ENCODE measurements at regions not wholly inside any gene's neighbourhood (a gene's known extent, or its start where the extent isn't known, plus 50 kb on each side); places are given as distances from the start of the nearest gene placed in this dataset.
A peak's percentile ranks its signal among the peaks of the same experiment; 100 is the strongest.
"Not testable (repeated sequence)": the region's sequence is repeated elsewhere in the genome, so short reads cannot be mapped to it uniquely, and the experiment has no call there.

- no peak for DNase-seq
These were observed 94.2 kb upstream of the TEX13D start for GRCh38 chrX:124238268-124238667.

- DNase-seq, result no peak
These were observed 93.1 kb upstream of the TEX13D start for GRCh38 chrX:124239324-124239723.

DNA sequence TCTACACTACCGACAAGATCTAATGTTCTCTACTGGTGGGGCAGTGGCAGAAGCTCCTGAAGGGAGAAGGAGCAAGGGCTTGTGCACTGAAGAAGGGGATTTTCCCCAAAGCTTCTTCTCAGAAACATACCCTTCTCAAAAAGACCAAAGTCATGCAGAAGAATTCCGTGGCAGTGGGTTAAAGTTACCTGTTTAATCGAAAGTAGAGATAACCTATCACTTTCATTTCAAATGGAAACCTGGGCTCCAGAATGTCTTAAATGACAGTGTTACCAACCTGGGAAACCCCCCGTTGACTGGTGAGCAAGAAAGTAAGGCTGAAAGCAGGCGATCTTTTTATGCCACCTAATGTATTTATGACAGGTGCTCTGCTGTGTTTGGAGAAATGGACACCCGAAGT is 92.5 kb upstream of the TEX13D start:
- peak; percentile 19 for DNase-seq

- no peak for DNase-seq
These were observed 92.0 kb upstream of the TEX13D start for GRCh38 chrX:124240422-124240821.

DNA sequence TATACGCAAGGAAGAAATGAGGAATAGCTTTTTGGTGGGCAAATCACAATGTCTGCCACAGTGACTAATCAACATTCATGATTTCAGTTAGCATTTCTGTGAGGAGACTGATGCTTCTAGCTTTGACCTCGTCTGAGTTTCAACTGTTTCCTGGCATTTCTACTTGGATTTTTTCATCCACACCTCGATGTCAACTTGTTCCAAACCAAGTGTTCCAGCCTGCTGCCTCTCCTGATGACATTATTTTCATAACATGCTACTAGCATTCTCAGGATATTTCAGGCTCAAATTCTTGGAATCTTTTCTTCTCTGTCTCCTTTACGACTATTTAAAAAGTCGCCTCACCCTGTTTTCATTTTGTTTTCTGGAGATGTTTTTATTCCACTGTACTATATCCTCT is 90.3 kb upstream of the TEX13D start:
- no peak for DNase-seq

DNA sequence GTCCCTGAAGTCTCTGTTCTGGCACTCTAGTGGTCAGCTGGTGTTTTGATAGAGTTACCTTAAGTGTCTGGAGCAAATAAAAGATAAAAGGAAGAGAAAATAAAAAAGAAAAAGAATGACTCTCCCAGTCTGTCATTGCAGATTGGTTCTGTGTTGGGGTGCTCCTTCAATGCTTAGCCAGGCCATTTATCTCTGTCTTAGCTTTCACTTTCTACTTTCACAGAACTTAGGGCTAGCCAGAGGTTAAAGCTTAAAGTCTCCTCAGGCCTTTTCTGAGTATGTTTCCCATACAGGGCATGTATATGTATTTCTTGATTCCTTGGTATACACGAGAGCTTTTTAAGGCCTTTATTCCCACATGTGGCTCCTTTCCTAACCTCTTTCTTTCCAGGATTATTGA is 83.1 kb upstream of the TEX13D start:
- DNase-seq, result no peak

GRCh38 chrX:124250835-124251437 is 81.5 kb upstream of the TEX13D start:
- no peak for DNase-seq

DNA sequence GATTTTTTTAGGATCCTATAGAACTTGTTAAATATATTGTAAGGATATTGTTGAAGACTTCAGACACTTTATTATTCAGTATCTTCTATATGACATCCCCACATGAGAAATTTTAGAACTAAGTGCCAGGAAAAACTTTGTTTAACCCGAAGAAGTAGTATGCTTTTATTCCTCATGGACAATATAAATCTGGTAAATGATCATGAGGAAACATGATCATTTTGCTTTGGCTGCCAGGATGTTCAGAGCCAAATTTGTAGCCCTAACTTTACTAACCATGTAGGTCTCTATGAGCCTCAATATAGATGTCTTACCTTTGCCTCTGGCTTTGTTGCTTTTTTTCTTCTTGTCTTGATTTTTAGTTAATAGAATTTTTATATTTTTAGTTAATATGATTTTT is 77.8 kb upstream of the TEX13D start:
- DNase-seq, result no peak

GRCh38 chrX:124256216-124256615 is 76.2 kb upstream of the TEX13D start:
- no peak for DNase-seq

DNA sequence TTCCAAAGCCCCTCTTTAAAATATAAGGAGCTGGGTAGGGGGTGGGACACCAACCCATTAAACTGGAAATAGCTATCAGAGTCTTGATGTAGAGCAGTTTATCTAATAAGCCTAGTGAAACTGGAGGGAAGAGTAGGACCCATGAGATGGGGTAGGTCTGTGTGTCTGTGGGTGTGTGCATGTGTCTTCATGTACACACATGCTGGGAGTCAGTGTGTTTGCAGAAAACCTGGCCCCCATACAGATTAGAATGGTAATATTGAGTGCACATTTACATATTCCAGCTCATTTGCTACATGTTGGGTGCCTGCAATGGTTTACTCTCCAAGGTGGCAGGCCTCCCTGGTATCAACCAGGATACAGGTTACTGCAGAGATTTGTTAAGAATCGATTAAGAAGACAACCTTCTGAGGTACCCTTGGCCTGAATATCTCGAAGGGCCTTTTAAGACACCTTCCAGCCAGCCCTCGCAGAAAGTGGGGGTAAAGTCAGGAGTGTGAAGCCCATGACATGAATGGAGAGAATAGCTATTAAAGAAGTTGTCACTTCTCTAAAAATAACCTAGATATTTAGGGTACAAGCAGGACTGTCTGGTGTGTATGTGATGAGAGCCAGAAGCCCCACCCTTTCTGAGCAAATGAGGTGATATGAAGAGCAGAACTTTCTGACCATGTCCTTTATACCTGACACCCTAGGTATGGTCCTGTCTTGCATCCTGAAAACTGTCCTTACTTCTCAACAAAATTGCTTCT is 75.7 kb upstream of the TEX13D start:
- DNase-seq, result no peak

DNA sequence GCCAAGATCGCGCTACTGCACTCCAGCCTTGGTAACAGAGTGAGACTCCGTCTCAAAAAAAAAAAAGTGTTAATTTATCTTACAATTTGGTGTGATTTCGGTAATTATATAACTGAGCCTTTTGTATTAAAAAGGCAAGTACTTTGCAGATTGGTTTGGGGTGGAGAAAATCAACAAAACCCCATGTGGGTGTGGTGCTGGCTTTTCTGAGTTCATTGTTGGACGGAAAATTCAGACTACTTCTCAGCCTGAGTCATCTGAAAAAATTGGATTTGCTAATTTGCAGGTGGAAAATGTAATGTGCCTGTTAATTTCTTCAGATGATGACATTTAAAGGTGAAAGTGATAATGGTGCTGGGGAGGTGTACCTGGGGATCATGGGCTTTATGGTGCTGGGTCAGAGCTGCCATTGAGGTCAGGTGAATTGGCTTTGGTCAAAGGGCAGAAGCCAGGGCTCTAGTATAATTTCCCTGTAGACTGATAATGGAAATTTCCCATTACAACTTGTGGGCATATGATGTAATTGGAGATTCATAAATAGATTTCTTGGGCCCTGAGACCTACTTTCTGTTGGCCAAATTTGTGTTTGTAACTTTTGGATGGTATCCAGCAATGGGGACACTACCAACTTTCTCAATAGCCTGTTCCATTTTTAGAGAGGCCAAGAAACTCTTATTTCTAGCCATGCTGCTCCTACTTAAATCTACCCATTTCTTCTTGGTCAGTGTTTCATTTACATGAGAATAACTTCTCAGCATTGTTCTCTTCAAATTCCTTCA is 74.3 kb upstream of the TEX13D start:
- no peak for DNase-seq

DNA sequence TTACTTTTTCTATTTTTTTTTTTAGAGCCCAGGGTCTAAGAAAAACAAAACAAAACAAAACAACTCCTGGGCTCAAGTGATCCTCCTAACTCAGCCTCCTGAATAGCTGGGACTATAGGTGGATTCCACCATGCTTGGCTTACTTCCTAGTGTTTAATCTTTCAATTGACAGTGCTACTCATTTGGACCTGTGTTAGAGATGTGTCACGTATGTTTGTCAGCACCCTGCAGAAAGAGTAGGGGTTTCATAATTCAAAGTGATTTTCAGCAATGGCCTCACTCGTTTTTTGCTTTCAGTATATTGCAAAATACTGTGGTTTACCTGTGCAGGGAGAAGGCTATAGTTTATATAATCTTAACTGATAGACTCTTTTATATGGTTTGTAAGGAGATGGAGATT is 71.6 kb upstream of the TEX13D start:
- no peak for DNase-seq

GRCh38 chrX:124263743-124264142 is 68.7 kb upstream of the TEX13D start:
- DNase-seq, result no peak

- DNase-seq, result no peak
These were observed 64.4 kb upstream of the TEX13D start for GRCh38 chrX:124268099-124268498.

GRCh38 chrX:124269881-124270280 is 62.6 kb upstream of the TEX13D start:
- no peak for DNase-seq

- not testable (repeated sequence) for DNase-seq
These were observed 60.9 kb upstream of the TEX13D start for GRCh38 chrX:124271599-124271998.

DNA sequence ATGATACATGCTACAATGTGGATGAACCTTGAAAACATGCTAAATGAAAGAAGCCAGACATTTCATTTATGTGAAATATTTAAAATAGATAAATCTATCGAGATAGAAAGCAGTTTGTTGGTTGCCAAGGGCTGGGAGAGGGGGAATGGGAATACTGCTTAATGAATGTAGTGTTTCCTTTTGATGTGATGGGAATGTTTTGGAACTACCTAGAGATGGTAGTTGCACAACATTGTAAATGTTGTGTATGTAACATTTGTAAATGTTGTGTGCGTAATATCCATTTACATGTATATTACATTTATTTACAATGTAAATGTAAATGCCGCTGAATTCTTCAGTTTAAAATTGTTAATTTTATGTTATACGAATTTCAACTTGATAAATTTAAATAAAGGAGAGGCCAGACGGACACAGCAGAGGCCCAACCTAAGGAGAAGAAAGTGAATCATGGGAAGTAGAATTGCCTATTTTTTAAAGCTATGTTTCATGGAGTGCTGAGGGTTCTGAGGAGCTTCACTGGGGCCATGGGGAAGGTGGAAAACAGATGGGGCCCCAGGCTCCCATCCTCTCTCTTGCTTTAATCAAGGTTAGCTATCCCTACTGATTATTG is 60.0 kb upstream of the TEX13D start:
- no peak for DNase-seq

DNA sequence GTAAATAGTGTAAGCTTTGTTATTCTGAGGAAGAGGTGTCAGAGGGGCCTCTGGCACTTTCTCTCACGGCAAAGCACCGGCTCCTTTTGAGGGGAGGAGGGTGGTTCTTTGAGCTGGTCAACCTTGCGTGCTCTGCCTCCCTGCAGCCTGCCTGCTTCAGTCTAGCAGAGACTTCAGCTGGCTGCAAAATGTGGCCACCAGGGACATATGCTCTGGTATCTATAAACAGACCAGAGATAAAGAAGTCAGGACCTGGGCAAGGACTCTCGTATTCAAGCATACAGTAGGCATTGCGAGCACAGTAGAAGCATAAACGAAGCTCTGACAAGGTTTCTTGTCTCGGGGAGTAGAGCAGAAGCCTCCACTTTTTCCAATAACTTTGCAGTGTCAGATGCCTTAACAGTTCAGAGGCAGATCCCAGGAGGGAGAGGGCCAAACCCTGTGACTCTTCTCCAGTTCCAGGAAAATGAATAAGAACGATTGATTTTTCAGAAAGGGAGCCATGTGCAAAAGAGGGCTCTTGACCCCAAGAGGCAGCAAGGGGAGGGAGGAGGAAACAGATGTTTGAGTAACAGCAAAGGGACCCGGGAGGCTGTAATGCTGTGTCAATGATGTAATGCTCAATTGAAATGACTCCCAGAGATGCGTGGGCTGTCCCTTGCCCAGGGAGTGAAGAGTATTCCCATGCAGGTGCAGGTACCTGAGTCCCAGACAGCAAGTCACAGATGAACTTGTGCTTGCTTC is 57.9 kb upstream of the TEX13D start:
- no peak for DNase-seq

DNA sequence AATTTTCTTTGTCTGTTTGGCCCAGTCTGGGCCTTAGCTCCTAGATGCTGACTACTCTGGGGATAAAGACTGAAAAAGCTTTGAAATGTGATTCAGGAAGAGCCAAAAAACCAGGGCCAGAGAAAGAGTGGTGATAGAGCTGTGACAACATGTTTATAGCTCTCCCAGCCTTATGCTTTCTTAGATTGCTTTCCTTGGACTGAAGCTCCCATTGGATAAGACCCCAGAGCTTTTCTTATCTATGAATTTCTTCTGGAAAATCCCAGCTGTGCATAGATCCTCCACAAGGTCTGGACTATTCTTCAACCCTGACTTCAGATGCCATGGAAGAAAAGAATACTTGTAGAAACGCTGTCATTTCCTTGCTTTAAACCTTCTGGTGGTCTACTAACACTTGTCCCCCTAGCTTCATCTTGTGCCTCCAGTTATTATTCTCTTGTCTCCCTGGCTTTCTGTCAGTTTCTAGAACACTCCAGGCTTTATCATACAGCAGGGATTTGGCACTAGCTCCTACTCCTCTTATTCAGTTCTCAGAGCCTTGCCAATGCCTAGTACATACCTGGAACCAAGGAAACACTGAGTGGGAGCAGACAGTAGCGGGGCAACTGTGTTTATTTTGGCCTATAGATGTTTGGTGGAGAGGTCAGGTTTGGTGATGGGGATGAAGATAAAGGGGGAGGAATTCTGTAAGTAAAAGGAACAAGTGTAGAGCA is 57.1 kb upstream of the TEX13D start:
- DNase-seq, result no peak

DNA sequence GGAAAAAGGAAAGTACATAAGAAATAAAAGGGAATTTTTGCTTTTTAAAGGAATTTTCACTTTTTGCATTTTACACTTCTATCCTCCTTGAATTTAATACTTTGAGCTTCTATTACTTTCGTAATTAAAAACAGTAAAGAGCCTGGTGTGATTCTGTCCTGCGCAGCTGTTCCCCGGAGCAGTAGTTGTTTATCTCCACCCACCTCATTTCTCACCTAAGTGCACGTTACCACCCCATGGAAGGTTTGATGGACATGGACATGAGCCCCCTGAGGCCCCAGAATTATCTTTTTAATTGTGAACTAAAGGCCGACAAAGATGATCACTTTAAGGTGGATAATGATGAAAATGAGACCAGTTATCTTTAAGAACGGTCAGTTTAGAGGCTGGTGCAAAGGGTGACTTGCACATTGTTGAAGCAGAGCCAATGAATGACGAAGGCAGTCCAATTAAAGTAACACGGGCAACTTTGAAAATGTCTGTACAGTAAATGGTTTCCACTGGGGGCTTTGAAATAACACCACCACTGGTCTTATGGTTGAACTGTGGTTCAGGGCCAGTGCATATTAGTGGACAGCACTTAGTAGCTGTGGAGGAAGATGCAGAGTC is 52.1 kb upstream of the TEX13D start:
- no peak for DNase-seq

DNA sequence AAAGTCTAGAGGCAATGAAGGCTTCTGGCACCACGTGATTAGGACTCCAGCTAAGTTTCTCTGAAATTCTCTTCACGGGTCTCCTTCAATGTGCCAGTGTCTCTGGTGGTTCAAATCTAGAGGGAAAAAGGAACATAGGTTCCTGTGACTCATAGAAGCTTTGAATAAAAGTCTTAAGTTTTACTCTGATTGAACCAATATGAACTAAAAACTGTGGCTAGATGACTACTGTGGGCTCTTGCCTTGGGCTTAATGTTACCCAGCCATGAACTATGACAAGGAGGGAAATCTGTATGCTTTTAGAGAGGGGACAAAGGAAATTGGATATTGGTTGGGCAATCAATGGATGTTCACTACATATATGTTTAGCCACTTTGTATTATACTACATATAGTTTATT is 49.9 kb upstream of the TEX13D start:
- DNase-seq, result no peak
